ENCODE measurements at regions not wholly inside any gene's neighbourhood (a gene's known extent, or its start where the extent isn't known, plus 50 kb on each side); places are given as distances from the start of the nearest gene placed in this dataset.
A peak's percentile ranks its signal among the peaks of the same experiment; 100 is the strongest.
"Not testable (repeated sequence)": the region's sequence is repeated elsewhere in the genome, so short reads cannot be mapped to it uniquely, and the experiment has no call there.

- no peak for DNase-seq
Measured at GRCh38 chr10:80697926-80698325, 160.2 kb downstream of the SH2D4B start.

GRCh38 chr10:80699602-80700039 is 161.9 kb downstream of the SH2D4B start:
- peak; percentile 39 for DNase-seq

- DNase-seq, result no peak
Measured at GRCh38 chr10:80700252-80700651, 162.6 kb downstream of the SH2D4B start.

GRCh38 chr10:80700760-80701444 is 163.2 kb downstream of the SH2D4B start:
- no peak for DNase-seq

- DNase-seq, result no peak
Measured at GRCh38 chr10:80701706-80702105, 164.0 kb downstream of the SH2D4B start.

- no peak for DNase-seq
Measured at GRCh38 chr10:80702143-80702542, 164.4 kb downstream of the SH2D4B start.

- no peak for DNase-seq
Measured at GRCh38 chr10:80705899-80706298, 168.2 kb downstream of the SH2D4B start.

GRCh38 chr10:80708185-80708584 is 170.5 kb downstream of the SH2D4B start:
- no peak for DNase-seq

GRCh38 chr10:80708808-80709207 is 171.1 kb downstream of the SH2D4B start:
- DNase-seq, result no peak

- no peak for DNase-seq
Measured at GRCh38 chr10:80709866-80710265, 172.2 kb downstream of the SH2D4B start.

GRCh38 chr10:80713398-80713928 is 175.8 kb downstream of the SH2D4B start:
- no peak for DNase-seq

- DNase-seq, result no peak
Measured at GRCh38 chr10:80714566-80714965, 176.9 kb downstream of the SH2D4B start.

GRCh38 chr10:80718024-80718423 is 180.3 kb downstream of the SH2D4B start:
- DNase-seq, result no peak

GRCh38 chr10:80719935-80720334 is 182.2 kb downstream of the SH2D4B start:
- DNase-seq, result no peak

- no peak for DNase-seq
Measured at GRCh38 chr10:80720549-80720948, 182.8 kb downstream of the SH2D4B start.

GRCh38 chr10:80728354-80728753 is 190.7 kb downstream of the SH2D4B start:
- not testable (repeated sequence) for DNase-seq

- no peak for DNase-seq
Measured at GRCh38 chr10:80729896-80730295, 192.2 kb downstream of the SH2D4B start.

GRCh38 chr10:80730522-80730921 is 192.8 kb downstream of the SH2D4B start:
- no peak for DNase-seq

- DNase-seq, result no peak
Measured at GRCh38 chr10:80734589-80734988, 196.9 kb downstream of the SH2D4B start.

- DNase-seq, result no peak
Measured at GRCh38 chr10:80737209-80737608, 199.5 kb downstream of the SH2D4B start.

- no peak for DNase-seq
Measured at GRCh38 chr10:80739328-80739727, 201.6 kb downstream of the SH2D4B start.

GRCh38 chr10:80739963-80740715 is 202.4 kb downstream of the SH2D4B start:
- no peak for DNase-seq

- DNase-seq, result no peak
Measured at GRCh38 chr10:80741278-80741677, 203.6 kb downstream of the SH2D4B start.

- DNase-seq, result no peak
Measured at GRCh38 chr10:80750268-80750667, 212.6 kb downstream of the SH2D4B start.
